IMR-90 (cell line): ENCODE measurements at regions not wholly inside any gene's neighbourhood (a gene's known extent, or its start where the extent isn't known, plus 50 kb on each side); places are given as distances from the start of the nearest gene placed in this dataset.

Source experiments
- ATAC-seq: fragments of 200-7000 bp; cut with Tn5 transposase; 2 replicates; pipeline ENCODE4 v1.9.1; 2020; ENCODE audit warnings: low read depth, mild to moderate bottlenecking, moderate library complexity
- BruUV-seq: library from RNA; stranded (reverse); fragments of 400-500 nt; replicated peaks from 2 replicates; lab custom pipeline; 2021; lab: Mats Ljungman, UMichigan
- CTCF ChIA-PET: fragments of 300-600 bp; formaldehyde crosslinking; extraction: SDS; loops from one replicate; lab custom pipeline; 2021; ENCODE audit warnings: antibody characterized with exemption; lab: Yijun Ruan, JAX
- POLR2A ChIA-PET: fragments of 300-600 bp; sonication (Branson Sonifier 250); formaldehyde crosslinking; loops from one replicate; lab custom pipeline; 2022; ENCODE audit warnings: antibody characterized with exemption; ENCODE audit not compliant: unreplicated experiment; lab: Charles Lee
- DNase-seq: peaks from one replicate; pipeline ENCODE4 v3.0.0; 2013
- H2AFZ ChIP-seq: replicated peaks from 2 replicates; pipeline ENCODE3; 2013; ENCODE audit warnings: low read length, mild to moderate bottlenecking; ENCODE audit not compliant: poor library complexity
- H2AK5ac ChIP-seq: 2 replicates; pipeline ENCODE4 v1.6.1; 2013; ENCODE audit warnings: low read depth, low read length, inconsistent platforms
- H2AK9ac ChIP-seq: replicated peaks from 2 replicates; pipeline ENCODE3; 2013; ENCODE audit warnings: mild to moderate bottlenecking, low read depth, low read length, moderate library complexity; ENCODE audit not compliant: poor library complexity
- H2BK120ac ChIP-seq: 2 replicates; pipeline ENCODE4 v1.6.1; 2013; ENCODE audit warnings: low read depth, low read length, inconsistent platforms
- H2BK15ac ChIP-seq: 3 replicates; pipeline ENCODE4 v1.6.1; 2013; ENCODE audit warnings: low read depth, low read length, inconsistent platforms
- H2BK20ac ChIP-seq: 2 replicates; pipeline ENCODE4 v1.6.1; 2013; ENCODE audit warnings: low read depth, mild to moderate bottlenecking, inconsistent platforms, low read length, moderate library complexity
- H2BK5ac ChIP-seq: 2 replicates; pipeline ENCODE4 v1.6.1; 2013; ENCODE audit warnings: mild to moderate bottlenecking, low read depth, low read length, inconsistent platforms; ENCODE audit not compliant: poor library complexity, severe bottlenecking
- H3K14ac ChIP-seq: replicated peaks from 2 replicates; pipeline ENCODE4 v1.6.1; 2013; ENCODE audit warnings: low read depth, low read length, inconsistent platforms
- H3K18ac ChIP-seq: 2 replicates; pipeline ENCODE4 v1.6.1; 2013; ENCODE audit warnings: low read depth, low read length, control low read depth
- H3K23ac ChIP-seq: 2 replicates; pipeline ENCODE4 v1.6.1; 2013; ENCODE audit warnings: low read depth, low read length, inconsistent platforms
- H3K27ac ChIP-seq: 2 replicates; pipeline ENCODE4 v1.5.1; 2013; ENCODE audit warnings: mild to moderate bottlenecking, control low read depth, low read length; ENCODE audit not compliant: insufficient read depth
- H3K27me3 ChIP-seq: 2 replicates; pipeline ENCODE4 v1.6.1; 2013; ENCODE audit warnings: low read length; ENCODE audit not compliant: control insufficient read depth, insufficient read depth
- H3K36me3 ChIP-seq: 2 replicates; pipeline ENCODE4 v1.6.1; 2013; ENCODE audit warnings: low read length, mixed read lengths; ENCODE audit not compliant: control insufficient read depth, insufficient read depth
- H3K4ac ChIP-seq: 2 replicates; pipeline ENCODE4 v1.6.1; 2013; ENCODE audit warnings: low read depth, low read length, inconsistent platforms
- H3K4me1 ChIP-seq: 2 replicates; pipeline ENCODE4 v1.6.1; 2013; ENCODE audit warnings: low read length, mixed read lengths; ENCODE audit not compliant: control insufficient read depth, insufficient read depth
- H3K4me2 ChIP-seq: 2 replicates; pipeline ENCODE4 v1.6.1; 2013; ENCODE audit warnings: low read depth, mild to moderate bottlenecking, control low read depth, low read length, moderate library complexity
- H3K4me3 ChIP-seq: 2 replicates; pipeline ENCODE4 v1.5.1; 2013; ENCODE audit warnings: low read depth, mild to moderate bottlenecking, control low read depth, low read length, moderate library complexity; ENCODE audit not compliant: insufficient read depth
- H3K56ac ChIP-seq: 2 replicates; pipeline ENCODE4 v1.6.1; 2013; ENCODE audit warnings: low read length, inconsistent platforms; ENCODE audit not compliant: insufficient read depth; ENCODE audit errors: extremely low read depth
- H3K79me1 ChIP-seq, 2 experiments: 2 replicates each; pipeline ENCODE4 v1.6.1; 2013; ENCODE audit warnings: low read length in 2 of 2, inconsistent platforms in 1 of 2, low read depth in 1 of 2
- H3K9ac ChIP-seq: 2 replicates; pipeline ENCODE4 v1.6.1; 2013; ENCODE audit warnings: low read depth, low read length, control low read depth
- H3K9me1 ChIP-seq: 2 replicates; pipeline ENCODE4 v1.6.1; 2013; ENCODE audit warnings: low read length, inconsistent platforms; ENCODE audit not compliant: insufficient read depth
- H3K9me3 ChIP-seq: 2 replicates; pipeline ENCODE4 v1.6.1; 2013; ENCODE audit warnings: low read length; ENCODE audit not compliant: control insufficient read depth, insufficient read depth
- H4K20me1 ChIP-seq: 2 replicates; pipeline ENCODE4 v1.6.1; 2013; ENCODE audit warnings: low read length, inconsistent platforms; ENCODE audit not compliant: insufficient read depth
- H4K5ac ChIP-seq: 2 replicates; pipeline ENCODE4 v1.6.1; 2013; ENCODE audit warnings: mild to moderate bottlenecking, low read depth, low read length, control low read depth
- H4K8ac ChIP-seq, 2 experiments: 2 replicates each; pipeline ENCODE4 v1.6.1; 2013; ENCODE audit warnings: low read depth in 2 of 2, low read length in 2 of 2, control low read depth in 1 of 2, inconsistent platforms in 1 of 2
- H4K91ac ChIP-seq: 2 replicates; pipeline ENCODE4 v1.6.1; 2013; ENCODE audit warnings: low read depth, low read length, inconsistent platforms; ENCODE audit not compliant: insufficient read depth
- BHLHE40 ChIP-seq: fragments of 150-350 bp; IDR thresholded peaks from 2 replicates; pipeline ENCODE4 v1.6.1; 2016; ENCODE audit warnings: mild to moderate bottlenecking, low read depth, low read length
- CHD1 ChIP-seq: IDR thresholded peaks from 2 replicates; pipeline ENCODE4 v1.6.1; 2012; ENCODE audit warnings: low read depth, low read length, improper control_type of control experiment
- FOS ChIP-seq: fragments of 150-350 bp; IDR thresholded peaks from 2 replicates; pipeline ENCODE4 v1.6.1; 2016; ENCODE audit warnings: low read depth, low read length
- RAD21 ChIP-seq: IDR thresholded peaks from 2 replicates; pipeline ENCODE4 v1.6.1; 2012; ENCODE audit warnings: low read length, improper control_type of control experiment
- RFX5 ChIP-seq: IDR thresholded peaks from 2 replicates; pipeline ENCODE4 v1.8.0; 2012; ENCODE audit warnings: low read depth, mild to moderate bottlenecking, low read length, moderate library complexity
- SMC3 ChIP-seq: fragments of 150-350 bp; IDR thresholded peaks from 2 replicates; pipeline ENCODE4 v1.6.1; 2016; ENCODE audit warnings: low read depth, mild to moderate bottlenecking, antibody characterized with exemption, low read length, moderate library complexity
- WGBS, 2 experiments: methylation state at CpG; one replicate each; pipeline versions ENCODE4 v1.1.5 to v1.1.7; 2013; ENCODE audit warnings: missing lambda C conversion rate in 2 of 2; ENCODE audit not compliant: insufficient read length in 1 of 2; ENCODE audit errors: extremely low coverage in 2 of 2; 5-methylcytosine and 5-hydroxymethylcytosine counted together
- dilution Hi-C: fragments of 300-500 bp; cut with HindIII; formaldehyde crosslinking; loops from one replicate; pipeline ENCODE4 v1.14.3; 2018; ENCODE audit warnings: low sequenced_read_pairs; ENCODE audit not compliant: unreplicated experiment
- in situ Hi-C: fragments of 300-500 bp; cut with MboI; formaldehyde crosslinking; loops from 3 replicates; pipeline ENCODE4 v1.14.3; 2019; ENCODE audit warnings: low sequenced_read_pairs, inconsistent platforms, mixed read lengths
- intact Hi-C: fragments of 100-400 bp; cut with micrococcal nuclease; formaldehyde crosslinking; loops from 2 replicates; pipeline ENCODE4 v1.10.0; 2022
- TF ChIP-seq, protein P1 (sequence below): fragments of 150-350 bp; IDR thresholded peaks from 2 replicates; pipeline ENCODE4 v1.6.1; 2016; ENCODE audit warnings: low read depth, mild to moderate bottlenecking, low read length, moderate library complexity, borderline replicate concordance

DNA sequence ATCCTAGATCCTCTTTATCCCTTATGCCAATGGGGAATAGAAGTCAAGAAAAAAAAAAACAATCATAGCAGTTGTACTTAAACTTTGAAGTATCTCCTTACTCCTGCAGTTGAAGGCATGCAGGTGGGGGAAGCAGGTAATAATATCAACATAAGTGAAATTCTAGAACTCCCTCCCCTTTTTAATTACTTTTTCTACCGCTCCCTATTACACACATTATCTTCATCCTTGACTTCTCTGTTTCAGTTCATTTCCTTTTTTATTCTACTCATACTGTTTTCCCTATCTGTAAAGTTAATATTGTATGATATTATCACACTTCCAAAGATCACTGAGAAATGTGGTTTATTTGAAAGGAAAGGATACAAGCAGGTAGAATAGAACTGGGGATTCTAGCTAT, 962.0 kb downstream of the PLA2G4A start:
- Histone ChIP-seq H3K27me3 (no peaks in the 10 kb centered on the region), H2AK5ac (no peak overlapping the region), H3K18ac (no peak overlapping the region), H3K27ac (no peak overlapping the region), H3K9me1 (no peaks in the 10 kb centered on the region), H2BK15ac (no peak overlapping the region), H3K4me1 (no peaks in the 10 kb centered on the region), H3K9ac (no peak overlapping the region), H3K4me2 (no peak overlapping the region), H4K8ac (no peak overlapping the region), H3K56ac (no peak overlapping the region), H3K23ac (no peak overlapping the region), H4K20me1 (no peaks in the 10 kb centered on the region), H3K14ac (no peak overlapping the region), H2BK5ac (no peak overlapping the region), H2AK9ac (no peak overlapping the region), H3K9me3 (no peaks in the 10 kb centered on the region), H3K4me3 (no peak overlapping the region), H2BK20ac (no peak overlapping the region), H3K79me1 (no peaks in the 10 kb centered on the region), H4K5ac (no peak overlapping the region), H2AFZ (no peak overlapping the region), H3K36me3 (no peaks in the 10 kb centered on the region), H3K4ac (no peak overlapping the region), H2BK120ac (no peak overlapping the region), H4K91ac (no peak overlapping the region)
- TF ChIP-seq FOS = no peak
- no peak for TF ChIP-seq RFX5
- TF ChIP-seq, protein P1, sequence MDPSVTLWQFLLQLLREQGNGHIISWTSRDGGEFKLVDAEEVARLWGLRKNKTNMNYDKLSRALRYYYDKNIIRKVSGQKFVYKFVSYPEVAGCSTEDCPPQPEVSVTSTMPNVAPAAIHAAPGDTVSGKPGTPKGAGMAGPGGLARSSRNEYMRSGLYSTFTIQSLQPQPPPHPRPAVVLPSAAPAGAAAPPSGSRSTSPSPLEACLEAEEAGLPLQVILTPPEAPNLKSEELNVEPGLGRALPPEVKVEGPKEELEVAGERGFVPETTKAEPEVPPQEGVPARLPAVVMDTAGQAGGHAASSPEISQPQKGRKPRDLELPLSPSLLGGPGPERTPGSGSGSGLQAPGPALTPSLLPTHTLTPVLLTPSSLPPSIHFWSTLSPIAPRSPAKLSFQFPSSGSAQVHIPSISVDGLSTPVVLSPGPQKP = no peak
- no peak for TF ChIP-seq BHLHE40
- no peak for TF ChIP-seq SMC3
- TF ChIP-seq RAD21 = no peak
- no peak for TF ChIP-seq CHD1
- intact Hi-C loops (no loop called here), in situ Hi-C loops (no loop called here), dilution Hi-C loops (no loop called here)
- 100% methylated on average over 1 of the region's 1 CpG; no CpG with 5 or more reads in 1 of the 2 experiments for WGBS, 2 experiments
- DNase-seq (no peak), ATAC-seq (no peak)
- CTCF ChIA-PET = no interaction called here
- BruUV-seq = no TSS peak
- POLR2A ChIA-PET = interaction anchor here (0.6 kb wide), 1 partner anchor 522 kb away, joined by 3 read pairs; no protein-coding TSS in a partner anchor
